Effector CD8-positive, alpha-beta T cell (primary cell): ENCODE measurements at regions not wholly inside any gene's neighbourhood (a gene's known extent, or its start where the extent isn't known, plus 50 kb on each side); places are given as distances from the start of the nearest gene placed in this dataset.
"Not testable (repeated sequence)": the region's sequence is repeated elsewhere in the genome, so short reads cannot be mapped to it uniquely, and the experiment has no call there.

Source experiments
- DNase-seq: peaks from one replicate; lab custom pipeline; 2025; lab: John Stamatoyannopoulos, UW

DNA sequence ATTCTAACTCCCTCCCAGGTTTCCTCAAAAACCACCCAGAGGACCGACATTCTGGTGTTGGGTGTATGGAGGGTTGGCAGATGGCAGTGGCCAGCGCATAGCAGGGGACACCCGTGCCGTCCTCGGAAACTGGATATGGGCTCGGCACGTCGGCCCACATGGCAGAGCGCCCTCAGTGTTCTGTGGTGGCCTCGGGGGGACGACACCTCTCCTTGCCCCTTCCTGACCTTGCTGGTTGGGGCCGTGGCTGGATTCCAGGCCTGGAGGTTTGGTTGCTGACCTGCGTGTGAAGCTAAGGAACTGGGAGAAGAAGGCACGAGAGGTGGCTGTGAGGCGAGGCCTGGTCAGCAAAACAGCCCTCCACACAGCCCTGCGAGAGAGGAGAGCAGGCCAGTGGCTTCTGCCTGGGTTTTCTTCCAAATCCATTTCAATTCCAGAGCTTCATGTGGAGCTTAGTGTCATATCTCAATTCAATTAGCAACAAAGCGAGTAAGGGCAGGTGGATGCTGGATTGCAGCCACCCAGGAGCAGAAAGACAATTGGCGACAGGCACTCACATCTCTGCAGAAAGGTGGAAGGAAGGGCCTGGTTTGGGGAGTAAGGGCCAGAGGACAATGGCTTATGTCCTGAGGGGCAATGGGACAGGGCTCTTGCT, 478.4 kb downstream of the BRD1 start:
- no peak for DNase-seq

GRCh38 chr22:49348631-49349030, 479.0 kb downstream of the BRD1 start:
- DNase-seq, result no peak

GRCh38 chr22:49347376-49347775, 480.3 kb downstream of the BRD1 start:
- DNase-seq, result no peak

- no peak for DNase-seq
Observed at GRCh38 chr22:49345896-49346295, 481.8 kb downstream of the BRD1 start.

DNA sequence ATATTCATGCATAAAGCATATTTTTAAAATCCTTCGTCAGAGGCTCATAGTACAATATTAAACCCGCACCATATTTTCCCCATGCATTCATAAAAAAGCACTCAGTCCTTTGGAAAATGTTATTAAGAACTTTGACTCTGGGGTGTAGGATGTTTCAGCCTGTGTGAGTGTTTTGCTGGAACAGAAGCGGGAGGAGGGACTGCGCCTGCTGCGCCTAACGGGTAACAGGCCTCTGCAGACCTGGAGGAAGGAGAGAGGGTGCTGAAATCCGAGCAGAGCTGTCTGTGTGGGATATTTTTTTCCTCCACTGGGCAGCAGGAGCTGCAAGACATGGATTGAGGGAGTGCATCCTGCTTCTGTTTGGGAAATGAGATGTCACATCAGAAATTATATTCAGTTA, 483.0 kb downstream of the BRD1 start:
- DNase-seq, result no peak

GRCh38 chr22:49344161-49344560, 483.5 kb downstream of the BRD1 start:
- DNase-seq, result no peak

GRCh38 chr22:49340406-49340805, 487.3 kb downstream of the BRD1 start:
- DNase-seq, result no peak

- not testable (repeated sequence) for DNase-seq
Observed at GRCh38 chr22:49336483-49336882, 491.2 kb downstream of the BRD1 start.

DNA sequence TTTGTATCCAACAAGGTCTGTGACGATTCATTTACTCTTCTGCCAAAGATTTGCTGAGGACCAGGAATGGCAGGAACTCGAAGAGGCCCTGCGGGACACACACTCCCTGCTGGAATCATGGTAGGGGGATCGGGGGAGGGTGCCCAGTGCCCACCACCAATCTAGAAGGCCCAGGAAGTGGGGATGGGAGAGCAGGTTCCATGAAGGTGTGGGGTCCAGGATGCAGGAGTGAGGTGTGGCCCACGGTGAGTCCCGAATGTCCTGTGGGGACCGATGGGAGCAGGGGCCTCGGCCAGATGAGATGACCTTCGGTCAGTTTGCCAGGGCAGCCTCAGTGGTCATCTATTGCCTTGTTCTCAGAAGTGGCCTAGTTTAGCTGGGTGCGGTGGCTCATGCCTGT, 492.7 kb downstream of the BRD1 start:
- no peak for DNase-seq

DNA sequence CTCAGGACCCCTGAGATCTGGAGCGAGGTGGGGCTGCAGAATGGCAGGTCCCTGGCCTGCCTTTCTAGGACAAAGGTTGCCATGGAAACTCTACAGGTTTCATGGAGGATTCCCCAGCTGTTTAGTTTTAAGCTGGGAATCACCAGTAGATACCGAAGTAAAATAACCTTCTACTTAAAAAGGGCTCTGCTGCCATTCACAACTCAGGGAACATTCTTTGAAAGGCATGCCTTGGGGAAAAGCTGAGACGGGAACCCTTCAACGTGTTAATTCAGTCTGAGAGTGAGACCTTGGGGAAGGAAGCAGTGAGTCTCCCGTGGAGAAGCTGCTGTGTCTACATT, 493.3 kb downstream of the BRD1 start:
- no peak for DNase-seq

- no peak for DNase-seq
Observed at GRCh38 chr22:49333206-49333605, 494.5 kb downstream of the BRD1 start.

- DNase-seq, result no peak
Observed at GRCh38 chr22:49332691-49333090, 495.0 kb downstream of the BRD1 start.

DNA sequence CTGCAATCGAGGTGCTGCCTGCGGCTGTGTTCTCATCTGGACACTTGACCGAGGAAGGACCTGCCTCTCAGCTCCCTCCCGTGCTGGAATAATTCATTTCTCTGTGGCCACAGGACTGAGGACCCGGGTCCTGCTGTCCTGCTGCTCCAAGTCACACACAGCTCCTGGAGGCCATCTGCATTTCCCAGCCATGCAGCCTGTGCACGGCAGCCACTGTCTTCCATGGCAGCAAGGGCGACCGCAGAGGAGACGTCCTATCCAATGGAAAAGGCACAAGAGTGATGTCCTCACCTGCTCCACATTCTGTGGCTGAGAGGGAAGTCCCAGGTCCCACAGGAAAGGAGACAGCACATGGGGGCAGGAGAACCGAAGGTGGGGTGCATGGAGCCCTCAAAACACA, 495.8 kb downstream of the BRD1 start:
- no peak for DNase-seq

DNA sequence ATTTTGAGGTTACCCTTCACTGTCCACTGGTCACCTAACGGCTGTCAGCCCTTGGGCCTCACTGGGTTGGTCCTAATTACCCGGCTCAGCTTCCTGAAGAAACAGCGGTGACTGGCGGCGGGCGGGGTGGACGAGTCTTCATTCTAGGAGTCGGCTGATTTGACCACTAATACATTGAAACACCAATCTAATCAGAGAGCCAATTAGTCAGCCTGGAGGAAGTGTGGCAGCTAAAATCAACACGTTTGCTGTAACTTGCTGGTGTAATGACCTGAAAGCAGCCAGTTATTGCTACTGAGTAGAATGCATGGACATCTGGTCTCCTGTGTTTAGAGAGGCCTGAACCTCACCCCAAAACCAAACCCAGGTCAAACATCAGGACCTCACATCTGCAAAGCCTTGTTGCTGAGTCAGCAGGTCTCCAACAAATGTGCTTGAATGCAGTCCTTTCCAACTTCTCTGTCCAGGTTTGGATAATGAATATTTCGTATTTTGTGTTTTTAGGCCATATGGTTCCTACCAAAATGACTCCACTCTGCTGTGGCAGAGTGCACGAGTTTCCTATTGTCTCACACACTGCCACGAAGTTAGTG, 496.4 kb downstream of the BRD1 start:
- DNase-seq, result no peak

GRCh38 chr22:49330421-49331222, 497.1 kb downstream of the BRD1 start:
- no peak for DNase-seq

GRCh38 chr22:49329636-49330035, 498.0 kb downstream of the BRD1 start:
- DNase-seq, result no peak

- DNase-seq, result no peak
Observed at GRCh38 chr22:49328630-49329405, 498.9 kb downstream of the BRD1 start.

- no peak for DNase-seq
Observed at GRCh38 chr22:49328118-49328475, 499.6 kb downstream of the BRD1 start.

GRCh38 chr22:49327411-49328117, 500.1 kb downstream of the BRD1 start:
- no peak for DNase-seq

- DNase-seq, result no peak
Observed at GRCh38 chr22:49326558-49326957, 501.1 kb downstream of the BRD1 start.

DNA sequence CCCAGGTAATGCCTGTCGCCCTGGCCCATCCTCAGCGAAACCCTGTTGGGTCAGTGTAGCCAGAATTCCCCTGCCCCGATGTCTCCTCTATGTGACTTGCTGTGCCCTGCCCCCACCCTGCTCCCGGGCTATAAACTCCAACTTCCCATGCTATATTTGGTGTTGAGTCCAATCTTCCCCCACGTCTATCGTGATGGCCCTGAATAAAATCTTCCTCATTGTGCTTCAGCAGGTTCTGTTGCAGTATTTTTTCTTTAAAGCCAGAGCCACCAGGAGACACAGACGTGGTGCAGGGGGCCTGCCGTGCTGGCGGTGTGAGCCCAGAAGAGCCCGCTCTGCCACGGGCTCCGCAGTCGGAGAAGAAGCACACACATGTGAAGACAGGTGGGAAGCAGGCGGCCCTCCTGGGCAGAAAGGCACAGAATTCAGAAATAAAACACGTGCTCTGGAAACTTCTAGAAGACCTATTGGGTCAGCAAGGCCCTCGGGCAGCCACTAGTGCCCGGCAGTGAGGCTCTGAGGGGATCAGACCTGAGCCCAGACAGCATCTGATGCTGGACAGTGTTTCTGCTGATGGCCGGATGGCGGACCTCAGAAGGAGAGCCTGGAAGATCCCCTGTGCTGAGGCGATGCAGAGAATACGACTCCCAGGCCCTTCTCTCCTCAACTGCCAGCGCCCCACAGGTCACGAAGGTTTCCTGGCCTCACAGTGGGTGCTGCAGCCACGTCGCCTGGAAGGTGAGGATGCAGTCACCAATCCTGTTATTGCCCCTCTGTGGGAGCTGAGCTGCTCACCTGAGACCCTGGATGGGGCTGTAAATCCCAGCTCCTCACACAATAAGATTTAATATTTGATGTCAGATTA, 501.9 kb downstream of the BRD1 start:
- no peak for DNase-seq
